Stimulated activated CD8-positive, alpha-beta memory T cell treated with anti-CD3 and anti-CD28 coated beads, Interleukin-4, amount 100 ng/mL, for 4 hours (primary cell): ENCODE measurements at regions not wholly inside any gene's neighbourhood (a gene's known extent, or its start where the extent isn't known, plus 50 kb on each side); places are given as distances from the start of the nearest gene placed in this dataset.

Experiments used
- DNase-seq, 2 donors: peaks; one replicate each; pipeline ENCODE4 v3.0.0-alpha.2; 2020; ENCODE audit warnings: low read depth in 2 of 2, low spot score in 1 of 2

- DNase-seq = no peak
These were observed 405.3 kb downstream of the MID1IP1 start for GRCh38 chrX:39206399-39207145.

- DNase-seq = no peak
These were observed 410.2 kb downstream of the MID1IP1 start for GRCh38 chrX:39211501-39211900.

GRCh38 chrX:39212456-39212855 is 411.2 kb downstream of the MID1IP1 start:
- DNase-seq = no peak

GRCh38 chrX:39214387-39215126 is 413.3 kb downstream of the MID1IP1 start:
- no peak for DNase-seq

GRCh38 chrX:39220952-39221351 is 419.7 kb downstream of the MID1IP1 start:
- no peak for DNase-seq

- DNase-seq = no peak
These were observed 421.3 kb downstream of the MID1IP1 start for GRCh38 chrX:39222346-39223113.

GRCh38 chrX:39226251-39226650 is 425.0 kb downstream of the MID1IP1 start:
- DNase-seq = no peak

- no peak for DNase-seq
These were observed 426.1 kb downstream of the MID1IP1 start for GRCh38 chrX:39227371-39227770.

GRCh38 chrX:39238006-39238405 is 436.7 kb downstream of the MID1IP1 start:
- no peak for DNase-seq

- DNase-seq = no peak
These were observed 440.9 kb downstream of the MID1IP1 start for GRCh38 chrX:39242187-39242586.

- DNase-seq = no peak
These were observed 442.9 kb downstream of the MID1IP1 start for GRCh38 chrX:39244147-39244546.

- DNase-seq = no peak
These were observed 443.8 kb downstream of the MID1IP1 start for GRCh38 chrX:39245024-39245423.

- no peak for DNase-seq
These were observed 446.3 kb downstream of the MID1IP1 start for GRCh38 chrX:39247536-39247935.

- no peak for DNase-seq
These were observed 447.1 kb downstream of the MID1IP1 start for GRCh38 chrX:39248330-39248729.

GRCh38 chrX:39249999-39250398 is 448.7 kb downstream of the MID1IP1 start:
- DNase-seq = no peak

GRCh38 chrX:39251995-39252394 is 450.7 kb downstream of the MID1IP1 start:
- no peak for DNase-seq

- DNase-seq = no peak
These were observed 452.3 kb downstream of the MID1IP1 start for GRCh38 chrX:39253551-39253950.

- DNase-seq = no peak
These were observed 457.1 kb downstream of the MID1IP1 start for GRCh38 chrX:39258331-39258730.

GRCh38 chrX:39260965-39261364 is 459.7 kb downstream of the MID1IP1 start:
- no peak for DNase-seq

GRCh38 chrX:39261446-39262147 is 460.3 kb downstream of the MID1IP1 start:
- DNase-seq = no peak

GRCh38 chrX:39262641-39263040 is 461.4 kb downstream of the MID1IP1 start:
- DNase-seq = no peak
